Superior temporal gyrus (tissue), 1 donor: ENCODE measurements at regions not wholly inside any gene's neighbourhood (a gene's known extent, or its start where the extent isn't known, plus 50 kb on each side); places are given as distances from the start of the nearest gene placed in this dataset.
"Not testable (repeated sequence)": the region's sequence is repeated elsewhere in the genome, so short reads cannot be mapped to it uniquely, and the experiment has no call there.

ENCODE experiments used
- DNase-seq: peaks from one replicate; pipeline ENCODE4 v3.0.0-alpha.2; 2016; ENCODE audit errors: extremely low spot score

- no peak for DNase-seq
Measured at GRCh38 chr3:84666468-84666867, 292.3 kb upstream of the CADM2 start.

GRCh38 chr3:84679211-84679610, 279.6 kb upstream of the CADM2 start:
- DNase-seq = no peak

GRCh38 chr3:84680700-84681099, 278.1 kb upstream of the CADM2 start:
- no peak for DNase-seq

- DNase-seq = no peak
Measured at GRCh38 chr3:84683493-84683892, 275.3 kb upstream of the CADM2 start.

- DNase-seq = no peak
Measured at GRCh38 chr3:84685467-84685866, 273.3 kb upstream of the CADM2 start.

GRCh38 chr3:84692261-84692660, 266.5 kb upstream of the CADM2 start:
- DNase-seq = no peak

- not testable (repeated sequence) for DNase-seq
Measured at GRCh38 chr3:84710288-84710687, 248.5 kb upstream of the CADM2 start.

- no peak for DNase-seq
Measured at GRCh38 chr3:84717894-84718293, 240.9 kb upstream of the CADM2 start.

GRCh38 chr3:84724877-84725276, 233.9 kb upstream of the CADM2 start:
- DNase-seq = no peak

- peak; percentile 53 for DNase-seq
Measured at GRCh38 chr3:84727616-84728015, 231.2 kb upstream of the CADM2 start.

GRCh38 chr3:84734731-84735130, 224.1 kb upstream of the CADM2 start:
- not testable (repeated sequence) for DNase-seq

GRCh38 chr3:84738086-84738485, 220.7 kb upstream of the CADM2 start:
- no peak for DNase-seq

GRCh38 chr3:84742915-84743425, 215.8 kb upstream of the CADM2 start:
- DNase-seq = peak; percentile 37

GRCh38 chr3:84744130-84744529, 214.7 kb upstream of the CADM2 start:
- DNase-seq = no peak

GRCh38 chr3:84755860-84756259, 202.9 kb upstream of the CADM2 start:
- no peak for DNase-seq

- DNase-seq = no peak
Measured at GRCh38 chr3:84759361-84759760, 199.4 kb upstream of the CADM2 start.

GRCh38 chr3:84772841-84773240, 185.9 kb upstream of the CADM2 start:
- DNase-seq = no peak

- no peak for DNase-seq
Measured at GRCh38 chr3:84783281-84783680, 175.5 kb upstream of the CADM2 start.

- no peak for DNase-seq
Measured at GRCh38 chr3:84789961-84790360, 168.8 kb upstream of the CADM2 start.

- no peak for DNase-seq
Measured at GRCh38 chr3:84806958-84807357, 151.8 kb upstream of the CADM2 start.

- DNase-seq = no peak
Measured at GRCh38 chr3:84820126-84820525, 138.7 kb upstream of the CADM2 start.

GRCh38 chr3:84820906-84821305, 137.9 kb upstream of the CADM2 start:
- DNase-seq = no peak

- DNase-seq = no peak
Measured at GRCh38 chr3:84825817-84826216, 133.0 kb upstream of the CADM2 start.

- DNase-seq = no peak
Measured at GRCh38 chr3:84830476-84830875, 128.3 kb upstream of the CADM2 start.

- DNase-seq = no peak
Measured at GRCh38 chr3:84835366-84835765, 123.4 kb upstream of the CADM2 start.
